ENCODE measurements at regions not wholly inside any gene's neighbourhood (a gene's known extent, or its start where the extent isn't known, plus 50 kb on each side); places are given as distances from the start of the nearest gene placed in this dataset.

DNA sequence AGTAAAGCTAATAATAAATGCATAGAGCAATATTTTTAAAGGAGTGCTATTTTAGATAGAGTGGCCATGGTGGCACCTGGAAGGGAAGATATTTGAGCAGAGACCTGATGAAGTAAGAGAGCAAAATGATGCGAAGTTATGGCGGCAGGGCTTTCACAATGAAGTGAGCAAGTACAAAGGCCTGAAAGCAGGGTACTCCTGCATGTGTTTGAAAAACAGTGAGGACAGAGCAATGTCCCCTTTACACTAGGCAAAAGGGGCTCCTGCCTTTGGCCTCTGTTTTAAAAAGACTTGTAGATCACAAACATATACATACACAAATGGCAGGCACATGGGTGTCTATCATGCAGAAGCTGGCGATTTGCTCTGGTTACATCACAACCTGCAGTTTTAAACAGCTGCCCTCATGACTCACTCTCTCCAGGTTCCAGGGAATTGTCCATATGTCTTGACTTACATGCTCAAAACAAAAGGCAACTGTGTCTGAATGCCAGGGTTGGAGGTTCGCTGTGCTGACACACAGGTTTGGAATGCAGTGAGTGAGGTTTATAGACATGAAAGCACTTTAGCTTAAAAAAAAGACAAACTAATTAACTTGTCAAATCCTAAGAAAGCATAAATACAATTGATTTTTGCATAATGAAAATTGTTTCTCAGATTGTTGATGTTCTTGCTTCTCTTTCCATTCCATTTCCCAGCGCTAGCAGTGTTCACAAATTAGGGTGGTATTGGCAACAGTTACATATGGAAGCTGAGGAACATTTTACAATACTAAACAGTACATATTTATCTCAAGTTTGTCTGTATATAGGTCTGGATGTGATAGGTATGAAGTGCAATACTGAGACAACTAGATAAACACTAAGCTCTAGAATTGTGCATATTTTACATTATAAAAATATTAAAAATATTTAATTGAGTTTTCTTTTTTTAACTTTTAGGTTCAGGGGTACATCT, 313.9 kb downstream of the BARHL2 start:
- DNase-seq (ENCODE audit: low read depth) = peak; percentile 97

DNA sequence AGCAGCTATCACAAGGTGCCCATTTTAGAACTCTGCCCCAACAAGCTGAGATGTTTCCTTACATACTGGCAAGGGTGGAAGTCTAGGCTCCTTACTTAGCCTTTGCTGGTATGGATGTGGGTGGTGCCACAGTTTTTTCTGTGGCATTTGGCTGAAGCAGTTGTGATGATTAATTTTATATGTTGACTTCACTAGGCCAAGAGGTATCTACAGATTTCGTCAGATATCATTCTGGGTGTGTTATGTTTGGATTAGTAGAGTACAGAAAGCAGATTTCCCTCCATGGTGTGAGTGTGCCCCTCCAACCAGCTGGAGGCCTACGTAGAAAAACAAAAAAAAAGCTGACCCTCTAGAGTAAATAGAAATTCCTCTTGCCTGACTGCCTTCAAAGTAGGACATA, 317.0 kb downstream of the BARHL2 start:
- DNase-seq (ENCODE audit: low read depth) = peak; percentile 47

DNA sequence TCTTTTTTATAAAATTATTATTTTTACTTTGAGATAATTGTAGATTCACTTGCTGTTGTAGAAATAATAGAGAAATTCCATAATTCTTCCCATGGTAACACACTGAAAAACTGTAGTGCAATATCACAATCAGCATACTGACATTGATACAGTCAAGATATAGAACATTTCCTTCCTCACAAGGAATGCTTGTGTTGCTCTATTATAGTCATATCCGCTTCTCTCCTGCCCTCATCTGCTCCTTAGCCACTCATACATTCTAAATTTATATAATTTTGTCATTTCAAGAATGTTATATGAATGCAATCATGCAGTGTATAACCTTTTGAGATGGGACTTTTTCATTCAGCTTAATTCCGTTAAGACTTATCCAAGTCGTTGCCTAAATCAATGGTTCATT, 320.2 kb downstream of the BARHL2 start:
- DNase-seq (ENCODE audit: low read depth) = no peak

DNA sequence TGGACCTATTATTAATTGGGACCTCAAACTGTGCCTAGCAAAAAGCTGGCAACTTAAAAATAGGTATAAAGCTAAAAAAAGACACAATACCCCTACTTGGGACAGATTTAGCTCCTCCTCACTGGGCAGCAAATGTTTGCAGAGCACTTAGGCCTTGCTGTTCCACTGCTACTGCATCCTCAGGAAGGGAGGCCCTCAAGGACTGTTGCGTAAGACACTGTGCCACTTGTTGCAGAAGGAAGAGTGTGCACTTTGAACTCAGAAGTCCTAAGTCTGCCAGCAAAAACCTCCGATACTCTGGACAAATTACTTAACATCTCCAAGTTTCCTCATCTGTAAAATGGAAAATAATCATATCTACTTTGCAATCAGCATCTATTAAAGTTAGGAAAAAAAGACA, 322.9 kb downstream of the BARHL2 start:
- no peak for DNase-seq (ENCODE audit: low read depth)

DNA sequence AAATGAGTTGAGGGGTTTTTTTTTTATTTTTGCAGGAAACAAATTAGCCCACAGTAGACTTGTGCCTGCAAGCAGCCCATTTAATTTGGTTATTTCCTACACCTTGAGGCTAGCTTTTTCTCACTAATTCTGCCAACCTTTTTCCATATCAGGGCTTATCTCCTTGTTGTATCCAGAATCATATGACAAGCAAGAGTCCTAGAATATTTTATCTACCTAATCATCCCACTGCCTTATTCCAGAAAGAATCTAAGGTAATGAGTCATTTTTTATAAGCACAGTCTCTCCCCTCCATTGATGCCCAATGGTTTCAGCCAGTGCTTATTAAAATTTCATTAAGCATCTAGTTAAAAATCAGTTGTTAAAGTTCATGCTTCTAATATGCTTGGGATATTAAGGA, 324.1 kb downstream of the BARHL2 start:
- DNase-seq (ENCODE audit: low read depth) = no peak

DNA sequence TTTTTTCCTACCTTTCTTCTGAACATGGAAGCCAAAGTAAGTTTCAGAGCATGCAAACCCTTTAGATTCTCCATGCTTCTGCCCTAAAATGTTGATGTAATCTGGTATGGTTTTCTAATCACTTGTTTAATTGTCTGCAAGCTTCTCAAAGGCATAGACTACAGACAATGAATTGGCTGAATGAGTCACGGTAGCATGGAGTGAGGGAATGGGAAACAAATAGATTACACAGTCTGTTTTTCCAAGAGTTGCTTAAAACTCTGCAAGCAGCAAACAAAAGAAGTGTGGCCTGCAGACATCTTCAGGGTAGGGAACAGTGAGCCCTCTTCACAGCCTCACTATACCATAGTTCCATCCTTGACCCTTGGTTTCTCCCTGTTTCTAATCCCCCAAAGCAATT, 326.0 kb downstream of the BARHL2 start:
- DNase-seq (ENCODE audit: low read depth) = no peak

DNA sequence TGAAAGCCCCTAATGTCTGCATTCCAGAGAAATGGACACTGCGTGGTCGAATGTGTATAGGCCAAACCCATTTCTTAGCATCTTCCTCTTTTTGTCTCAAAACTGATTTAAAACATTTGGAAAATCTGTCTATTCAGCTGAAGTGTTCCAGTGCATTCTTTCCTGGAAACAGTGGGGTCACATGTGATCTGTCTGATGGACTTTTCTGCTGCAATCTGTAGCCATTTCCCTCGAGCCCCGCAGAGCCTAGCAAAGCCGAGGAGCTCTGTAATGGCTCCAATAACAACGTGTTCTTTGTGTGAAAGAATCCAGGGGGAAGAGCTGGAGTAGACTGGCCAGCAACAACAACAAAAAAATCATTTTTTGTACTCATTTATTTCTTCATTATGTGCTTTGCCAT, 329.3 kb downstream of the BARHL2 start:
- DNase-seq (ENCODE audit: low read depth) = no peak

DNA sequence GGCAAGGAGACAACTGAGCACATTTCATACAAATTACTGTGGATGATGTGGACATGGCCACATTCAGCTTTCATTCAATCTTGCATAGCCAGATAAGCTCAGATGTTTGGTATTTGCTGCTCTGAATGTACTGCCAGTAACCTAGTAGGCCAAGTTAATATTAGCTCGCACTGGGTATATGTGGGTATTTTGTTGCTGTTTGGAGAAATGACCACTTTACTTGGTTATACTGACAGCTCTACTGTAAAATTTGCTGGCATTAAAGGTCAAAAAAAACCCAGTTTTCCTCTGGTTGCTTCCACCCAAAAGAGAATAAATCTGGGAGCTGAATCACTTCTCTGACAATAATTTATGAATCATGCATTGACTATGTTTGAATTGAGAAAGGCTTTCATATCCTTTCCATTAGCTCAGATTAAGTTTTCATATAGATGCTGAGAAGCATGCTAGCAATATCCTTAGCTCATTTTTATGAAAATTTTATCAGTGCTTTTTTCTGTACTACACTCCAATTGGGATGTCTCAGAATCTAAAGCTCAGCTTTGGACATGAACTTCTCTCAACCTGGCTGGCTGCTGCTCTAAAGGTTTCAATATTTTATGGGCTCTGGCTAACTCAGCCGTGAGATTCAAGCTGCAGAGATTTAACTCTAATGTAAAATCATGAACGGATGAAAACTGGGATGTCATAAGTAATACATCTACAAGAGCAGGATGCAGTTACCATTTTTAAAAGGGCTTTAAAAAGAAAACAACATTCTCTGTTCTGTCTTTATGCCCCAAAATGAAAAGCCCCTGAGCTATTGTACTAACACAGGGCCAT, 330.0 kb downstream of the BARHL2 start:
- peak; percentile 66 for DNase-seq (ENCODE audit: low read depth)

DNA sequence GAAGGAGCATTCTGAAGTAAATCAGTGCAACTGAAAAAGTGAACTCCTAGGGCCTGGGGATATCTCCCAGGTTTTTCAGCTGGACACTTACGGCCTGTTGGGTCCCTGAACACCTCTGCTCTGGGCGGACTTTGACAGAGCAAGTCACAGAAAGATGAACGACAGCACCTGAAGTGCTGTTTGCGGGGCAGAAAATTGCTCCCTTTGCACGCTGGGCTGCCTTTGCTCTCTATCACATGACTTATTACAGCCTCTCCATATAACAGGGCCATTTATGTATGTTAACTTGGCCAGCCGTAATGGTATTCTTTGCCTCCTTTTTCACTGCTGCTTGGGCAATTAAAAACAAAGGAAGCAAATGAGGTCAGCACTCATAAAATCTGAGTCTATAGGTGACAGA, 332.9 kb downstream of the BARHL2 start:
- no peak for DNase-seq (ENCODE audit: low read depth)

DNA sequence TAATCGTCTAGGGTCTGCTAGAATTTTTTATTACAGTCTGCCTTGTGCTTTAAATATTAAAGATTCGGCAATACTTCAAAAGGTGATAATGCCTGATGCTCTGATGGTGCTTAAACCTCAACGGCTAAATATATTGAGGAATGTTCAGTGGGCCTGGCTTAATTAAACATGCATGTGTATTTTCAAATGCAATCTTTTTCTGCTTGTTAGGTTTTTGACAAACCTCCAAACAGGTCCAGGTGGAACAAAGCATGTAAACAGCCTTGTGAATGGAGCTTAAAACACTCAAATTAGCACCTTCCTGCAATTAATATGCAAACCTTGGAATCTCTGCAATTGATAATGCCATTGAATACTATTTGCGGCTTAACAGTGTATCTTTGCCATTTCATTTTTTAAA, 334.9 kb downstream of the BARHL2 start:
- DNase-seq (ENCODE audit: low read depth) = no peak

DNA sequence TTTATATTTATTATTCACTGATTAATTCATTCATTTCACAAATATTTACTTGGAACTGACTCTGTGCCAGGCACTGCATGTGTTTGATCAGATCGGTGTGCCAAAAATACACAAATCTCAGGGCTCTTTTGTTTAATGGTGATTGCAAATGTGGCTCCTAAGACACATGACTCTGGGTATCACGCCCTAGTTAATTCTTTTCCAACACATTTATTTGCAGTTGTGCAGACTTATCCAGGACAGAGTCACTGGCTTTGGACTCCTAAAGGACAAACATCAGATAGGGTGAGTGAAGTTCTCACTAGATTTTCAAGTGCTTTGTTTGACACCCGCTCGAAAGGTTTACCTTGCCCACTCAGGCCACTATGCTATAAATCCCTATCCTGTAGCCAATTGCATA, 335.5 kb downstream of the BARHL2 start:
- no peak for DNase-seq (ENCODE audit: low read depth)

DNA sequence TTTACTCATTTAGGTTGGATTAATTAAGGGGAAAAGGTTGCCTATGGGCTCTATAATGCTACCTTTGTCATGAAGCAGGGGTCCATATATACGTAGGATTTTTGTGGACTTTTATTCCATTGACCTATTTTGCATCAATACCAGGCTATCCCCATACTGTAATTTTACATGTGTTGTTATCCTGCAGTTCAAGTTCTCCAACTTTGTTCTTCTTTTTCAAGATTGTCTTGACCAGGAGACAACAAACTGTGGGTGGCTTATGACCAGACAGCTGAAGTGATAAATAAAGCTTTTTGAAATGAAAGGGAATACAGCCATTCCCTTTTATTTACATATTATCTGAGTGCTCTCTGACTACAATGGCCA, 345.7 kb downstream of the BARHL2 start:
- DNase-seq (ENCODE audit: low read depth) = no peak

DNA sequence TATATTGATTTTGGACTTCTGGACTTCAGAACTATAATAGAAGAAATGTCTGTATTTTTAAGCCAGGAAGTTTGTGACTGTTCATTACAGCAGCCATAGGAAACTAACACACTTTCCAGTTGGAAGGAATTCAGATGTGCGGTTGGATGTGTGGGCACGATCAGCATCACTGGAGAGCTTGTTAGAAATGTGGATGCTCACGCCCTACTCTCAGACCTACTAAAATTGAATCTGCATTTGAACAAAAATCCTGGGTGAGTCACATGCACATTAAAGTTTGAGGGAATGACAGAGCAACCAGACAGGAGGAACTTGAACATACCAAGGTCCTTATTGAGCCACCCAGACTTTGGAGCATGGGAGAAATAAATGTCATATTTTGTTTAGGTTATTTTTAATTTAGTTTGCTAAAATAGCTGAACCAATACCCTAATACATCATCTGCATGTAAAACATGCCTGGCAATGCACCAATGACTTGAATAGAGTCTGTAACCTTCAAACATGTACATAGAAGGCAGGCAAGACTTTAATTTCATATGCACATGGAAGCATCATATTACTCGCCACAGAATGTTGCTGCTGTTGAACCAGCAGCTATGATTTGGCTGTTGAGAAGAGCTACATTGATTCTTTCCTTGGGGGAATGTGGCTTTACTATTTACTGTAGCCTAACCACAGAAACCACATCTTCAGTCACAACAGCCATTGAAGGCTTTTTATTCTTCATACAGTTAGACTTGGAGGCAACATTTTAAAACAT, 346.2 kb downstream of the BARHL2 start:
- DNase-seq (ENCODE audit: low read depth) = peak; percentile 33

DNA sequence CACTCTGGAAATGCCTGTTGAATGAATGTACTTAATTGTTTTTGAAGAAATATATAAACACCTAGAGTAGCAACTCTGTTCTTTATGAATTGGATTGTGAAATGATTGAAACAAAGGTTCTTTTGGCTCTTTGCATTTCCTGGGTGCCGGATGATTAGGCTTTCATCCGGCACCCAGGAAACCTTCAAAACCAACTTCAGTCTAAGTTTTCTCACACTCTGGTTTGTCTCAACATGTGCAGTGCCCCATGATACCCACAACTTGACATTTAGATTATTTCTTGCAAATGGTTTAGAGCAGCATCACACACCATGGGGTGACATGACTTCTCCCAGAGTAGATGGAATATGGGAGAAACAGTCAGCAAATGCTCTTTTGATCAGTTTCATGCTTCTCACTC, 354.9 kb downstream of the BARHL2 start:
- no peak for DNase-seq (ENCODE audit: low read depth)

DNA sequence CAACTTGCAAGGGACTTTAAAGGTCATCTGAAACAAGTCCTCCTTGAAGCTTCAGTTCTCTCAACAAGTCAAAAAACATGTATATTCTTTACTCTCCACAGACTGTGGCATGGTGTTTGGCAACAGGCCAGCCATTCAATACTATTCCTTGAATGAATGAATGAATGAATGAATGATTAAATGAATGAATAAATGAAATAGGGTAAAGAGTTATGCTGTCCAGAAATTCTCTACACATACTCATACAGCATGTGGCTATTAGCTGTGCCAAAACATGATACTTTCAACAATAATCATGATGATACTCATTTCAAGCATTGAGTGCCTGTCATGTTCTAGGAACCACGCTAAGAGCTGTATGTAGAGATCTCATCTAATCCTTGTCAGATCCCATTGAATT, 356.1 kb downstream of the BARHL2 start:
- DNase-seq (ENCODE audit: low read depth) = no peak

DNA sequence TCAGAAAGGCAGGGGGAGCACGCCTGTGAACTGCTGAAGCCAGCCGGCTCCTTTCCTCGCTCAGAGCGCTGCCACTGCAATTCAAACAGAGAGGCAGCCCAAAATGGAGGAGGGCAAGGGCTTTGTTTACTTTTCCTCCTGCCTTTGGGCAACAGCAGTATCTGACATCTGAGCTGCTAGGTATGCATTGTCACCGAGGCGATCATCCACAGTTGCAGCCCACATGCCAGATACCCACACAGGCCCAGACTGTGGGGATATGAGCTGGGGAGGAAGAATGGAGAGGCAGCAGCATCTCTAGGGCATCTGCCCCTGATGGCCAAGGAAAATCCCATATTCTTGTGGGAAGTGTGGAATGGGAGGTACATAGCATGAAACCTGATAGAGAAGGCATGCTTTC, 357.1 kb downstream of the BARHL2 start:
- no peak for DNase-seq (ENCODE audit: low read depth)

DNA sequence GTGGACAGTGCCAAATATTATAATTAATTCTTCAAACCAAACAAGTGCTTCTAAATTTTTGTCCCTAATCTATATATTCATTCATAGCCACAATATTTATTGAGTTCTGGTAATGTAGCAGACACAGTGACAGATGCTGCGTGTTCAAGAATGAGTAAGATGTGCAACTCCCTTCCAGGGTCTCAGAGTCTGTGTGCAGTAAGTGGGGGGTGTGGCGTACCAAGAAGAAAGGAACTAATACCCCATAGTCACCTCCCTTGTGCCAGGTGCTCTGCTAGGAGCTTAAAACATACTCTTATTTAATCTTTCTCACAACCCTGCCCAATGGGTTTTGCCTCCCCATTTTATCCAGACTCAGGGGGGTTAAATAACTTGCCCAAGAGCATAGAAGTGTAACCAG, 358.7 kb downstream of the BARHL2 start:
- no peak for DNase-seq (ENCODE audit: low read depth)

DNA sequence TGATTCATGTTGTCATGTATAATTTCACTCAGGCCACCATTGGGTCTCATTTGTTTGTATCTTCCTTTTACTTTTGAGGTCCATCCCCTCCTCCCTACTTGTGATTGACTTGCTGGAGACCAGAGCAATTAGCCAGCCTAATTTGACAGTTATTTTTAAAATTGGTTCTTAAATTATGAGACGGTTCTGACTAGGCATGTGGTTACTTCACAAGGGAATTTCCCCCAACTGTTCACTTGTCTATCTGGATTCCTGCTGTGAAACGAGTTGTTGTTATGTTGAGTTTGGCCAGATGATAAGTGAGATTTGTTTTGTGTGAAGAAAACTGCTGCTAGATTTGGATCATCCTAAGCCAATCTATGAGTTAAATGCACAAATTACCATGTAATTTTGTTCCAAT, 359.1 kb downstream of the BARHL2 start:
- DNase-seq (ENCODE audit: low read depth) = no peak

DNA sequence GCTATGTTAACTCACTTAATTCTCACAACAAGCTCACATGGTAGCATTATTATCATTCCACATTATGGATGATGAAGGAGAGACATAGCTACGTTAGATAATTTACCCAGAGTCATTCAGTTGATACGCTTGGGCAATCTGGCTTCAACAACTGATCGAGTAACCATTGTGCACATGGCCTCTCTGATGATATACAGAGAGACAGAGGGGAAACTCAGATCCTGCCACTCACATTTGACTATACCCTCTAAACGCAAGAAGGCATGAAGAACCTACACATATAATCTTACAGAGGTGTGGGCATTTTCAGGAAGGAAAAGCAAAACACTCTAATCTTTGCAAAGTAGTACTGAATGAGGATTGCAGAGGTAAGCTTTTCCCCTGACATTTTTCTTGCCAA, 360.1 kb downstream of the BARHL2 start:
- no peak for DNase-seq (ENCODE audit: low read depth)

DNA sequence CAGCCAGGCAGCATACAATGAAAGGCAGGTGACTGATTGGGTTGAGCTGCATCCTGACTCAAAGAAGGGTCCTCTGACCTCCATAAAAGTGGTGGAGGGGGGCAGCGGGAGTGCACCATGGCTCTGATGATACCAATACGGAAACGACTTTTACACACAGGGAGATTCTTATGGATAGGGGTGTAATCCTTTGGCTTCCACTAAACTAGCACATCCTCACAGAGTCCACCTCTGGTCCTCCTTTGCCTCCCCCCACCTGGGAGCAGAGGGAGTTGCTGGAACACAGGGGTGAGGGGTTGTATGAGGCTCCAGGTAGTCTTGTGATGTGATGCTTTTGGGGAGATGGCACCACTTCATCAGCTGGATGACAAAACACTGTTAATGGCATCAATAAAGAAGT, 361.0 kb downstream of the BARHL2 start:
- DNase-seq (ENCODE audit: low read depth) = no peak

DNA sequence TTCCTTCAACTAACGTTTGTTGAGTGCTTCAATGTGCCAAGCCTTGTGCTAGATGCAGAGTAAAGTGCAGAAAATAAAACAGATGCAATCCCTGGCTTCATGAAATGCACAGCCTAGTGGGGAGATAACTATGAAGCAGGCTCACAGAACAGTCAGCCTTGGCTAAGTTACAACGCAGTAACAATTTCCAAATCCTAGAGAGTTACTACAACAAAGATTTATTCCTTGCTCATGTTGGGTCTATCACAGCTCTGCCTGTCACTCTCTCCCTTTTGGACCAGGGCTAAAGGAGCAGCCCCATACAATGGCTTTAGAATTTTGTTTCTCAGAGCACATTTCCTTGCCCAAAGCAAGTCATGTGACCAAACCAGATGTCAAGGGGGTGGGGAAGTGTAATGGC, 359.8 kb downstream of the ZNF326 start:
- DNase-seq (ENCODE audit: low read depth) = no peak

DNA sequence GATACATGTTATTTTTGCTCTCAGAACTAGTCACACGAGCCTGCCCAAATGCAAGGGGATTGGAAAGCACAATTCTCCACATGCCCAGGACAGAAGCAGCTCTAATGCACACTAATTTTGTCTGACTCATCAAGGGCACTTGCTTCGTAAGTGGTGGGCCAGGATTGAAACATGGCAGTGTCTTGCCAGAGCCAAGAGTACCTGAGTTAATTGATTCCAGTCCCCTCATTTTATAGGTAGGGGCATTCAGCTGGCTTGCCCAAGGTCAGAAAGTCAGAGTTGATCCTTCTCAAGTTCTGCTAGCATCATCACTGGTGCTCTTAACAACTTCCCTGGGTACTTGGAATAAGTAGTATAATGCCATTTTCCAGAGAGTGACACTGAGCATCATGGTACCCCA, 356.1 kb downstream of the ZNF326 start:
- no peak for DNase-seq (ENCODE audit: low read depth)

DNA sequence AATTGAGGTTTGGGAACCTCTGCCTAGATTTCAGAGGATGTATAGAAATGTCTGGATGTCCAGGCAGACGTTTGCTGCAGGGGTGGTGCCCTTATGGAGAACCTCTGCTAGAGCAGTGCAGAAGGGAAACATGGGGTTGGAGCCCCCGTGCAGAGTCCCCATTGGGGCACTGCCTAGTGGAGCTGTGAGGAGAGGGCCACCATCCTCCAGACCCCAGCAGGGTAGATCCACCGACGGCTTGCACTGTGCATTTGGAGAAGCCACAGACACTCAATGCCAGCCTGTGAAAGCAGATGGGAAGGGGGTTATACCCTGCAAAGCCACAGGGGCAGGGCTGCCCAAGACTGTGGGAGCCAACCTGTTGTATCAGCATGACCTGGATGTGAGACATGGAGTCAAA, 354.6 kb downstream of the ZNF326 start:
- DNase-seq (ENCODE audit: low read depth) = no peak
